ENCODE measurements at regions not wholly inside any gene's neighbourhood (a gene's known extent, or its start where the extent isn't known, plus 50 kb on each side); places are given as distances from the start of the nearest gene placed in this dataset.

DNA sequence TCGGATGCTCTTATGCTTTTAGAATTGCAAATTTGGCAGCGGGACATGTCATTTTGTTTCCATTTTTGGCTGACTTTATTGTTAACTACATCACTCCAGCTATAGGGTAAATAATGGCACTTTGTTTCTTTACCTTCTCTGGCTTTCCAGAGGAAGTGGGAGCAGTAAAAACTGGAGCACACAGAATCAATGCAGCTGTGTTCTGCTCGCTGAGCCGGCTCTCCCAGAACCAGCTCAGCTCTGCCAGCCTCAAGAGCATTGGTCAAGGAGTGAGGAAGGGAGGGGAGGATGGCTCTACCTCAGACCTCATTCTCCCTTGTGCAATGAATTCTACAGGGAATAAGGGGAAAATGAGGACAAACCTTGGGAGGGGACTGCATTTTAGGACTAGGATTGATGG lies 50.5 kb upstream of the SPATA13 start:
- TF ChIP-seq EP300 (IDR thresholded peaks at IDR 0.05) (no peak), POLR2AphosphoS5 (IDR thresholded peaks at IDR 0.05) (no peak), POLR2A (IDR thresholded peaks at IDR 0.05) (no peak)
- TF ChIP-seq, protein P1, sequence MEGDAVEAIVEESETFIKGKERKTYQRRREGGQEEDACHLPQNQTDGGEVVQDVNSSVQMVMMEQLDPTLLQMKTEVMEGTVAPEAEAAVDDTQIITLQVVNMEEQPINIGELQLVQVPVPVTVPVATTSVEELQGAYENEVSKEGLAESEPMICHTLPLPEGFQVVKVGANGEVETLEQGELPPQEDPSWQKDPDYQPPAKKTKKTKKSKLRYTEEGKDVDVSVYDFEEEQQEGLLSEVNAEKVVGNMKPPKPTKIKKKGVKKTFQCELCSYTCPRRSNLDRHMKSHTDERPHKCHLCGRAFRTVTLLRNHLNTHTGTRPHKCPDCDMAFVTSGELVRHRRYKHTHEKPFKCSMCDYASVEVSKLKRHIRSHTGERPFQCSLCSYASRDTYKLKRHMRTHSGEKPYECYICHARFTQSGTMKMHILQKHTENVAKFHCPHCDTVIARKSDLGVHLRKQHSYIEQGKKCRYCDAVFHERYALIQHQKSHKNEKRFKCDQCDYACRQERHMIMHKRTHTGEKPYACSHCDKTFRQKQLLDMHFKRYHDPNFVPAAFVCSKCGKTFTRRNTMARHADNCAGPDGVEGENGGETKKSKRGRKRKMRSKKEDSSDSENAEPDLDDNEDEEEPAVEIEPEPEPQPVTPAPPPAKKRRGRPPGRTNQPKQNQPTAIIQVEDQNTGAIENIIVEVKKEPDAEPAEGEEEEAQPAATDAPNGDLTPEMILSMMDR (IDR thresholded peaks at IDR 0.05), result no peak
- no peak overlapping the region for H3K4me3 ChIP-seq
- no peak for DNase-seq
- ATAC-seq (ENCODE audit: low FRiP score in 2 of 2), result no peak
- no peaks in the 10 kb centered on the region for H3K9me3 ChIP-seq
- H3K27me3 ChIP-seq, result no peaks in the 10 kb centered on the region
- no peak overlapping the region for H3K27ac ChIP-seq
- H3K36me3 ChIP-seq, result no peaks in the 10 kb centered on the region
- H3K4me1 ChIP-seq, result peaks cover 0 to 5% (median 0%) of the 10 kb centered on the region in 4 donors
- WGBS, 2 donors, result 53 to 55% methylated on average over 4 of the region's 4 CpGs

Data from upper lobe of left lung (tissue), 6 donors.